CD4-positive, alpha-beta T cell treated with Interferon gamma for 1 hour (primary cell): ENCODE measurements at regions not wholly inside any gene's neighbourhood (a gene's known extent, or its start where the extent isn't known, plus 50 kb on each side); places are given as distances from the start of the nearest gene placed in this dataset.

Source experiments
- DNase-seq: peaks from one replicate; pipeline ENCODE4 v3.0.0-alpha.2; 2020

DNA sequence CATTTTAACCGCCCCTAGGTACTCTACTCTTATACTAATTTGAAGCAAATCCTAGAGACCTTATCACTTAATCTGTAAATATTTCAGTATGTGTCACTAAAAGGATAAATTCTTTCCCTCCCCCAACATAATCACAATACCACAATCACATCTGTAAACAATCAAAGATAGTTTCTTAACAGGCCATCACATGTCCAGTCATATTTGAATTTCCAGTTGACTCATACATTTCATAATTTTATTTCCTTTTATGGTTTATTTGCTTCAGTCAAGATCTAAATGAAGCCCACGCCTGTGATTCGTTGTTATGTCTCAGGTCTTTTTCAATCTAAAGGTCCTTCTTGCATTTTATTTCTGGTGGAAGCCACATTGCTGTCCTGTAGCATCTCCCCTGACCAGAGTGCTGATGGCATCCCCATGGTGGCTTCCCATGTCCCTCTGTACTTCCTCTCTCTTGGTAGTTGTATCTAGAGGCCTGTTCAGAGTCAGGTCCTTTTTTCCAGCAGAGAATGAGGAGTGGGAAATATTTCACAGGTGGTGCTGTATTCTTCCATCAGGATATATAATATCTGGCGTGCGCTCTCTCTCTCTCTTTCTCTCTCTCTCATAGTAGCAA, 128.6 kb upstream of the SLC22A23 start:
- no peak for DNase-seq

DNA sequence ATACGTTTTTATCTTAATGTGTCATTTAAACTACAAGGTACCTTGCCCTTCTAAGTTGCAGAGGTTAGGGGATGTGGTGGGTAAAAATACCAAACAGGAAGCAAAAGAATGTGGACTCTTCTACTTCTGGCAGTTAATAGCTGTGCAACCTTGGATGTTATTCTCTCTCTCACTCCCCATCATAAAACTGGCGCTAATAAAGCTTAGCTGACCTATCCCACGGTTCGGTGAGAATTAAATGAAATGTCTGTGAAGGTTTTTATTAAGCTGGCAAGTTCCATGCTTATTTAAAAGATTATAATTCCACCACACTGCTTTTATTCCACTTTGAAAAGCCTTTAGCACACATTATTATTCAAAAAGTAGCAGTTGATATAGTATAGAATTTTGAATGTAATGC, 127.8 kb upstream of the SLC22A23 start:
- no peak for DNase-seq

DNA sequence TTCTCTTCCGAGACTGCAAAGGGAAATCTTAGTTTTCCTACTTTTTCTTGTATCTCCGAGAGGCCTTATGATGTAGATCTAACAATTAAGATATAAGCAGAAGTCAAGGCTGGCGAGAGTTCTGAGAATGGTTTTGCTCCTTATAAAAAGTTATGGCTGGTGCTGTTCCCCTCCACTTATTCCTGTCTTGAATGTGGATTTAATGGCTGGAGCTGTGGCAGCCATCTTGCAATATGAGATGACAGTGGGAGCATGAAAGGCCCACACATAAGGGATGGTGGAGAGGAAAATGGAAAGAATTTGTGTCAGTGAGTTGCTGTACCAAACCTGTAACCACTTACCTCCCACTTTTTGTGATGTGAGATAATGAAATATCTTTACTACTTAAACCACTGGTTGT, 124.6 kb upstream of the SLC22A23 start:
- DNase-seq = no peak

DNA sequence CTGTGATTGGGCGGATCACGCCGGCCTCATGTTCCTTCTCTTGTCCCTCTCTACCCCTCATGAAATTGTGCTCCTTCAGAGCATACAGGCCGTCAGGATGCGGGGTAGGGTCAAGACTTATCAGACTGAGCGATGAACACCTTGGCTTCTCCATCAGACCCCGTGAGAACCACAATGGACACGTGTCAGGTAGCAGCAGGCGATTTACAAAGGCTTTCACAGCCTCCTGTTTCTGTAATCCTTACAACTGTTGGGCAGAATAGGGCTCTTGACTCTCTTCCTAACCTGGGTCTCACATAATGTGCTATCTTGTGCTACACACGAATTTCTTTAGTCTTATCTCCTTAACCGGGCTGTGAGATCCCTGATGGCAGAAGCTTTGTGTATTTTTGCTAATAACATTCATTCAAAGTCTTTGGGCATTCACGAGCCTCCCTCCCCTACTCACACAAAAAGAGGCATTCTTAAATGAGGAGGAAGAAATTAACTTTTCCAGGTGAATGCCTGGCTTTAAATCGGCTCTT, 122.9 kb upstream of the SLC22A23 start:
- DNase-seq = no peak

DNA sequence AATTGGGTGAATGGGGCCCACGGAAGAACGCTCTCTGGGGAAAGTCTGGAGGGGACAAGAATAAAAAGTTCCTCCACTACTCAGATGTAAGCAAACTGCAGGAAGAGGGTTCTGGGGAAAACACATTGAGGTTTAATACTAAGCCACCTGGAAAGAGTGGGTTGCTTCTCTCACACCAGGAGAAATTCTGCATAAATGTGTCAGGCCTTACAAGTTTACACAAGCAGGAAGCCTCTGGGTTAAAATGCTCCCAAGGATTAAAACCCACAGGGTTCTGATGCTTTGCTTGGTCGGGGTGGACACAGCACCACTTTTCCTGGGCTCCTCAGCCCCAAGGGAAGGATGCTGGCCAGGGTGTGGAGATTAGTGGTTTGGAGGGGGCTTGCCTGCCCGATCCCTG, 122.1 kb upstream of the SLC22A23 start:
- no peak for DNase-seq

DNA sequence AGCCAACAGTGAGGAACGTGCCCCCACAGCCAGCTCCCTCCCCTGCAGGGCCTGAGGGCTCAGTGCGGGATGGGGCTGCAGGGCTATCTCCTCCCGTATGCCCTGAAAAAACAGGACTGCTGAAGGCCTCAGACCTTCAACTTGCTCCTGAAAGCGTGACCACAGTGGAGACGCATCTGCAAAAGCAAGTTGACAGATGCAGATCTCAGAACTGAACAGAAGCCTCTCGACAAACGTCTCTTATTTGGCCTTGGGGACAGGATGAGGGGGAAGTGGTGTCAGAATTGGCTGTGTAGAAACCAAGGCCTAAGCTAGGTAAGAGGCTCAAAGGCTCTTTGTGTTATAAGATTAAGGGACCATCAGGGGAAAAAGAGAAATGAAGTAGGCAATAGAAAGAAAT, 120.7 kb upstream of the SLC22A23 start:
- DNase-seq = no peak

DNA sequence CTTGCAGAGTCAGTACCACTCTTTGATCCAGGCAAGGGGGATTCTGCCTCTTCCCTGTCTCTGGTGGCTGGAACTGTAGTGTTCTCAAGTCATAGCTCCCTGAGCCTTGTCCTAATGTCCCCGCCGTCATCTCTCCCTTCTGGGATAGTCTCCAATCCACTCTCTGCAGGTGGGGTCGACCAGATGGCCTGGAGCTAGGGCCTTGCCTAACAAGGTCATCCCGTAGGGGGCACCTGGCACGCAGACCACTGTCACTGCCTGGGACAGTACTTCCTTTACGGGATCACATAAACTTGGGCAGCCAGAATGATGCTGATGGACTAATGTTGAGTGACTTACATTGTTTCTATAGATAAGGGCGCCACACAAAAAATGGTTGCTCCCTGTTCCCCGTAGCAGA, 118.9 kb upstream of the SLC22A23 start:
- no peak for DNase-seq

DNA sequence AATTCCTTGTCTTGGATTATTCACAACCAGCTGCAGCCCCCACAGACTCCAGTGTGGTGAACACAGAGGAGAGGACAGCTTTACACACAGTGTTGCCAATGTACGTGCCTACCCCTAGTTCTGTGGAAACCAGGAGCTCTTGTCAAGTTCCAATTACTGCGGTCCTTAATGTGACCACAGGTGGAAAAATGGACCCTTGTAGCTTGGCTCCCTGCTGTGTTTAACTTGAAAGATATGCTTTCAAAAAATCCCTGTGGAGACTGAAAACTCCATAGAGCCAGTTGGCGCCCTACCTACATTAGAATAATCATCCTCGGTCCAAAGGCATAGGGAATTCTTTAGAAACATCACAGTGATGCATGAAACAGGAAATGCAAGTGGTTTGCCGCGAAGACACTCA, 118.3 kb upstream of the SLC22A23 start:
- DNase-seq = no peak

DNA sequence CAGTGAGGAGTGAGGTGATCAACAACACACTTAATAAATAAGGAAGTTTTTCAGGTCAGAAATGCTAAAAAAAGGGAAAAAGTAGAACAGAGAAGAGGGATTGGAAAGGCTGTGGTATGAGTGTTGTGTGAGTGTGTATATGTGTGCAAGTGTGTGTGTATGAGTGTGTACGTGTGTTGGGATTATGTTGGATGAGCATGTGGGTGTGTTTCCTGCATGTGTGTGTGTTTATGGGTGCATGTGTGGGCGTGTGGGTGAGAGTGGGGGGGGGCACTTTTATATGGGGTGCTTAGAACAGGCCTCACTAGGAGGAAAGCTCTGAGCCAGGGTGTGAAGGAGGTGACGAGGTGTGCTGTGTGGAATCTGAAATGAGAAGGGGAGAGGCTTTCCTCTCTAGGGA, 116.8 kb upstream of the SLC22A23 start:
- DNase-seq = no peak

DNA sequence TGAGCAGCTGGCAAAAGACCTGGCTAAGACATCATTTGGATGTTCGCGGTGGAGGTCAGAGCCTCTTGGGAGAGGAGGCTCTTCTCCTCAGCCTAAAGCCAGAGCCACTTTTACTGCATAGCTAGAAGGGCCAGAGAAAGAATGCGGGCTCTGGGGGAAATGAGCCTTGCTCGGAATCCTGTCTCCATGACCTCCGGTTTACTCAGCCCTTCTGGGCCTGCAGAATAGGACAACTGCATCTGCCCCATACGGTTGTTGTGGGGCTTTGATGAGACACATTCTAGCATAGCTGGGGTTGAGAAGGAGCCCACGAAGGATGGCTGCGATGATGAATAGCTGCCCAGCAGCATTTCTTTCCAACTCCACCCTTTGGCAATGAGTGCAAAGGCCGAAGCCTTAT, 115.0 kb upstream of the SLC22A23 start:
- DNase-seq = no peak

DNA sequence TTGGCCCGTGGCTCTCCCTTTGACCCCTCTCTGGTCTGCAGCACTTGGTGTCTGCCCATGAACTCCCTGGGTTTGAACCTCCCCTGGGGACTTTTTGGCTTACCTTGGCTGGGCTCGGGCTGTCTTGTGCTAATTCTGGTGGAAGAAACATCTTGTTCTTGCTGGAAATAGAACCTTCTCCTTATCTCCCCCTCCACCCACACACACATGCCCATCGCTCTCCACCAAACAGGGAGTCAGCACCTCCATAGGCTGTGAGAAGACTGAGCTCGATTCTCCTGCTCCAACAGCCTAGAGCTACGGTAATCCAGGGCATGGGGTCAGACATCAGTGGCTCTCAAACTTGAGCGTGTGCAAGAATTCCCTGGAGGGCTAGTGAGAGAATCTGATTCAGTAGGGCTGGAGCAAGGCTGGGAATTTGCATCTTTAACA, 114.4 kb upstream of the SLC22A23 start:
- no peak for DNase-seq

DNA sequence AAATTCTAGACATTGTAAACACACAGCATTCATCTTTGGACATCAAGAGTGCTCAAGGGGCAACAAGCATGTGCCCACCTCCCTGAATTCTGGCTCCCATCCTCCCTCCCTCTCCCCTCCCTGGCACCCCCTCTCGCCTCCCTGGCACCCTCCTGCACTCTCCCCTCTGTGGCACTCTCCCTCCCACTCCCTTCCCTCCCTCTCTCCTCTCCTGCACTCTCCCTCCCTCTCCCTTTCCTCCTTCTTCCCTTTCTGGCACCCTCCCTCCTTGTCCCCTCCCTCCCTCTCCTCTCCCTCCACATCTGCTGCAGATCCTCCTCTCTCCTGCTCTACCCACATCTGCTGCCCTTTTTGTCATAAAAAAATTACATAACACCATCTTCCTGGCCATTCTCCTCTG, 113.0 kb upstream of the SLC22A23 start:
- DNase-seq = no peak

DNA sequence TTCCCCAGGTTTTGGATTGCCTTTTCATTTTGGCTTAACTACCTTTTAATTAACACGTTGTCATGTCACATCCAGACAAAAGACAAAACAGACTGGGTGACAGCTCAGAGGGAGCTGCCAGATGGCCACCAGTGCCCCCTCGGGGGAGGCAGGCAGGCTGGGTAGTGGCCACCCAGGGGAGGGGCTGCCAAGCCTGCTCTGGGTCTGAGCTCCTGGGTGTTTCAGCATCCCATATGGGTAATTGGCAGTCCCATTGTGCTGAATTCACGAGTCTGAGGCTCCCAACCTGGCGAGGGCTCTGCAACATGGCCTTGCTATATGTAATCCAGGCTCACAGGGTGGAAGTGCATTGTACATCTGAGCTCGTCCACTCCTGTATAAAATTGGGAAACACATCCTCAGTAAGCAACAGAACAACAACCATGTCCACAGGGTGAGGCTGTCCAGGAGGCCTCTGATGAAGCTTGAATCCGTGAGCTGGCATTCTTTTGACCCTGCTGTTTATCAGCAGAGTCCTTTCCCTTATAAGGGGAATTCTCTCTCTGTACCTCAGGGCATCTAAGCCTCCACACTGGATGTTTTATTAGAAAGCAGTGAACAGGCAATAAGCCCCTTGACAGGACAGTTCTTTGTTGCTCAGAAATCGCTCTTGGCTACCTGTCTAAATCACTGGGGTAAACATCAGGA, 111.7 kb upstream of the SLC22A23 start:
- DNase-seq = no peak

DNA sequence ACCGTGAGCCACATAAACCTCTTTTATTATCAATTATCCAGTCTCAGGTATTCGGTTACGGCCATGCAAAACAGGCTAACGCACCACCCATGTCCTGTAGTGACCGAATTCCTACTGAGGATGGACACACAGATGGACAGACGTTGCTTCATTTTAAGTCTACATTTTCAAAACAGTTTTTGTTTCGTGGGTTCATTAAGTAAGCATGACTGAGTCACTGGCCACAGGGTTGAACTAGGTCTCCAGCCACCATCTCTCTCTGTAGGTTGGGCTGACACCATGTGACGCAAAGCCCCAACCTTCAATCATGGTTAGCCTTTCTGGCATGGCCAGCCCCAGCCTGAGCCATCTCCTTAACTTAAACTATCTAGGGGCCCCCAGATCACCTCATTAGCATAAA, 110.0 kb upstream of the SLC22A23 start:
- DNase-seq = no peak

DNA sequence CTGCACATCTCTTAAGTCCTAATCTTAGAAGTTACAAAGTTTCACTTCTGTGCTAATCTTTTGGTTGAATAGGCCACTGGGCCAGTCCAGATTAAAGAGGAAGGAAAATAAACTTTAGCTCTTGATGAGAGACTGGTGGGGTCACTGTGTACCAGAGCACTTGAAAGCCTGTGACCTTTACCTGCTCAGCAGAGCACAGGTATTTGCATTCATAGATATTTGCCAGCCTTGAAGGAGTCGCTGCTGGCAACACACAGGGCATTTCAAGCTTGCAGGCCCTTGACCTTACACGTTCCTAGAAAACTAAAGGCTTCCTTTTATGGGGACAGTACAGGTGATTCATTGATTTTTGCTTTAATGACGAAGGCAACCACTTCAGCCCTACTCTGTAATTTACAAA, 108.4 kb upstream of the SLC22A23 start:
- no peak for DNase-seq

DNA sequence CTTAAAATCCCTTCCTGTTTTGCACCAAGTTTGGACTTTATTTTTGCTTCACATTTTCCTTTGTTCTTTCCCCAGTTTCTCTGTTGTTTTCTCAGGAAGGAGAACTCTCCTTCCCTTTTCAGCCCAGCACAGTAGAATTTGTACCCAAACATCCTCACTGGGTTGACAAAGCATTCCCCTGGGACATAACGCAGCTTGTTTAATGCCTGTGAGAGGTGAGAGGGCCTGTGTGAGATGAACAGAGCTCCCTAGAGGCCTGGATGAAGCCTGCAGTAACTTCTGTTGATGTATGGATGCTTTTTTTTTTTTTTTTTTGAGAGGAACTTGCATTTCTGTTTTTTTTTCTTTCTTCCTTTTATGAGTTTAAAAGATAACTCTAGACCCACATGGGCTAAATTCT, 104.9 kb upstream of the SLC22A23 start:
- DNase-seq = no peak

DNA sequence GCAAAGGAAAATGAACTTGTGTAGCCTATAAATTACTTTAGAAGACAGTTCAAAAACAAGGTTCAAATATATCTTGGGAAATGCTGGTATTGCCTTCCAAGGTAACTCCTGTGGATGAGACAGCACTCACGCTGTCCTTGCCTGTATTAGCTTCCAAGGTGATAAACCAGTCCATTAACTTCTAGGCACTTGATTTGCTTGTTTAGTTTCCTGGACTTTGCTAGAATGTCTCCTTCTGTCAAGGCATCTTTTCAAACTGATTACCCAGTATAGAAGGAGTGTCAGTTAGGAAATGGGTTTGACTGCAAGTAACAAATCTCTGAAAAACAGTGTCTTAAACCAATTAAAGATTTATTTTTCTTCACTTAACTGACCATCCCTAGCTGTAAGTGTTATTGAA, 103.4 kb upstream of the SLC22A23 start:
- DNase-seq = no peak

DNA sequence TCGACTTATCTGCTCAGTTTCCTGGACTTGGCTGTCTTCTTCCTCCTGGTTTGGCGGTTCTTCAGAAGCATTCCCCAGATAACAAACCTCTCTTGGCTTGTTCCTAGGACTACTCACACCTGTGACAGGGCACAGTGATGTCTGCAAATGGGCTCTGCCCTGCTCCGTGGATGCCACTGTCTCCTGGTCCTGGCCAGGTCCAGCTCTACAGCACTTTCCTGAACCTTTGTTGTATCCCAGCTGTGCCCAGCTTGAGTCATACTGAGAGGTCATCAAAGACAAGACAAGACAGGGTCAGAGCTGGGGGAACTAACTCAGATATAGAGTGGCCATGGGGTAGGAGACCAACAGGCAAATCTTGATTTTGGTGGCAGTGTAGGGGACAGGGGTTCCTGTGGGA, 102.7 kb upstream of the SLC22A23 start:
- DNase-seq = no peak

DNA sequence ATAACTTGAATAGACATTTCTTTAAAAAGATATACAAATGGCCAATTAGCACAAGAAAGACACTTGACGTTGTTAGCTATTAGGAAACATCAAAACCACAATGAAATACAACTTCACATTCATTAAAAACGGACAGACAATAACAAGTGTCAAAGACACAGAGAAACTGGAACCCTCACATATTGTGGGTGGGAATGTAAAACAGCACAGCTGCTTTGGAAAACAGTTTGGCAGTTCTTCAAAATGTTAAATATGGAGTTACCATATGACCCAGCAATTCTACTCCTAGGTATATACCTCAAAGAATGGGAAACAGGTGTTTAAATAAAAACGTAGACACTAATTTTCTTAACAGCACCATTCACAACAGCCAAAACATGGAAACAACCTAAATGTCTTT, 100.5 kb upstream of the SLC22A23 start:
- no peak for DNase-seq

DNA sequence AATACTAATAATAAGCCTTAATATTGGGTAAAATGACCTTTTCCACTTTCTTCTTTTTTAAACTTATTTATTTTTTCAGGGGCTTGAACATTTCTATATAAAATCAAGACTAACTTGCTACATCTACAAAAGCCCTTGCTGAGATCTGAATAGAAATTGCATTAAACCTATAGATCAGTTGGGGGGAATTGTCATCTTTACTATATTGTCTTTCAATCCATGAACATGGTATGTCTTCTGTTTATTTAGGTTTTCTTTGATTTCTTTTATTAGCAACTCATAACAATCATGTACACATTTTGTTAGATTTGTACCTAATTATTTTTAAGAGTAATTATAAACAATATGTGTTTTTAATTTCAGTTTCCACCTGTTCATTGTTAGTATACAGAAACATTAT, 96.4 kb upstream of the SLC22A23 start:
- no peak for DNase-seq

DNA sequence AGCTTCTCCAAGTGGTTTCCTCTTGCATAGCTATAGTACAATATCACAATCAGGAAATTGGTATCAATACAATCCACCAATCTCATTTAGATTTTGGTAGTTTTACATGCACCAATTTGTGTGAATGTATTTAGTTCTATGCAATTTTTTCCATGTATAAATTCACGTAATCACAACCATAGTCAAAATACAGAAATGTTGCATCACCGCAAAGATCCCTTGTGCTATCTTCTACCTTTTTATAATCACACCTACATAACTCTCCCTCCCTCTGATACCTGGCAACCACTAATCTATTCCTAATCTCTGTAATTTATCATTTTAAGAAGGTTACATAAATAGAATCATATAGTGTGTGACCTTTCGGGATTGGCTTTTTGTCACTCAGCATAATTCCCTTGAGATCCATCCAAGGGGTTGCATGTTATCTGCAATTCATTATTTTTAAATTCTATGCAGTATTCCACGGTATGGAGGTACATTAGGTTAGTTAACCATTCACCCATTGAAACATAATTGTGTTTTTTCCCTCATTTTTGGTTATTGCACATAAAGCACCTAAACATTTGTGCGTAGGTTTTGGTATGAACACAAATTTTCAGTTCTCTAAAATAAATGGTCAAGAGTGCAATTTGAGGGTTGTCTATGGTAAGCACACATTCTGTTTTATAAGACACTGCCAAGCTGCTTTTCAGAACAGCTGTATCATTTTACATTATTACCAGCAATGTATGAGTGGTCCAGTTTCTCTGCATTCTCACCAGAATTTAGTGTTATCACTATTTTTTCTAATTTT, 95.1 kb upstream of the SLC22A23 start:
- DNase-seq = no peak

DNA sequence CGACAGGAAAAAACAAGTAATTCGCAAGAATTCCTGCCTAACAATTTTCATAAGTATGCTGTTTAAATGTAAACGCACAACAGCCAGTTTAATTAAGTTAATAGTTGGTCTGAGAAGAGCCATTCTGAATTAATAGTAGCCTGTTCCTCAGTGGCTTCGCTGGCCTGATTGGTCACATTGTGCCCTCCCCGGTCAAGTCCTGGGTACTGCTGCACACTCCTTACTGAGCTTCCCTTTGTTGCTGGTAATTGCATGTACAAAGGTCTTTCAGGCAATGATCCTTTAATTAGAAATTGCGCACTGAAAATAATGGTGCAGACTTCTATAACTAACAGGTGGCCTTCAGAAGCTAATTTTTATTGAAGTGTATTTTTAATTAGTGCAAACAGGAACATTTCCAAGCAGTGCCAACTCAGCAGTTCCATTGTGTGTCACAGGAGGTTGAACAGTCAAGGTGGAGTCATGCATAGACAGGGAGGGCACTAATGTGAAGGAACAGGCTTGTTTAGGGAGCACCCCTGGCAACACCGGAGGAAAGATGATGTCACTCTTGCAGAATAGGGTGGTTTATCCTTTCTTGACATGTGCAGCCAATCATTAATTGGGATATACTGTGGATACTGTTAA, 92.6 kb upstream of the SLC22A23 start:
- no peak for DNase-seq

DNA sequence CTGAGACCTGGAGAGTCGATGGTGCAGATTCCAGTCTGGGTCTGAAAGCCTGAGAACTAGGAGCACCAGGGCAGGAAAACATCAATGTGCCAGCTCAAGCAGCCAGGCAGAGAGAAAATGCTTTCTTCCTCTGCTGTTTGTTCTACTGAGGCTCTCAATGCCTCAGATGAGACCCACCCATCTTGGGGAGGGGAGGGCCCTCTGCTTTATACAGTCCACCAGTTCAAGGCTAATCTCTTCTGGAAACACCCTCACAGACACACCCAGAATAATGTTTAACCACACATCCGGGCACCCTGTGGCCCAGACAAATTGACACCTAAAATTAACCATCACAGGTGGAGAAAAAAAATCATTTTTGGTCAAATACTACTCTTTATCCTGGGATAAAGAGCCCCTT, 89.3 kb upstream of the SLC22A23 start:
- no peak for DNase-seq

DNA sequence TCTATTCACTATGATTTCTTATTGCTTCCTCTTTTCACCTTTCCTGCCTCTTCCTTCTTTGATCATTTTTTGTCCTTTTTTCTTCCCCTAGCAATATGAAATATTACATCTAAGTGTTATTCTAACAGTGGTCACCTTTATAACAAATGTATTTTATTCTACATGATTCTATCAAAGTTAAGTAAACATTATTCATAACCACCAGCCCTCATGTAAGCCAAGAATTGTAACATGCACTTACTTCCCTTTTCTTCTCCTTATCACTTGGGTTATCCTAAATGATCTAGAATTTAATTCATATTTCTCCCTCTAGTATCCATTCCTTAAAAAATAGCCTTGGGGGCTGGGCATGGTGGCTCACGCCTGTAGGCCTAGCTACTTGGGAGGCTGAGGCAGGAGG, 88.3 kb upstream of the SLC22A23 start:
- DNase-seq = no peak
